PC-3 (cell line): ENCODE measurements at regions not wholly inside any gene's neighbourhood (a gene's known extent, or its start where the extent isn't known, plus 50 kb on each side); places are given as distances from the start of the nearest gene placed in this dataset.
"Not testable (repeated sequence)": the region's sequence is repeated elsewhere in the genome, so short reads cannot be mapped to it uniquely, and the experiment has no call there.

Experiments
- ATAC-seq: fragments of 200-7000 bp; cut with Tn5 transposase; 2 replicates; pipeline ENCODE4 v1.9.1; 2020; ENCODE audit warnings: mild to moderate bottlenecking, moderate library complexity
- BruUV-seq: library from RNA; stranded (reverse); fragments of 400-500 nt; replicated peaks from 2 replicates; lab custom pipeline; 2021; lab: Mats Ljungman, UMichigan
- CTCF ChIA-PET: fragments of 300-600 bp; sonication (Branson Sonifier 250); formaldehyde crosslinking; loops from one replicate; lab custom pipeline; 2022; ENCODE audit warnings: antibody characterized with exemption; lab: Charles Lee
- POLR2A ChIA-PET: fragments of 300-600 bp; sonication (Branson Sonifier 250); formaldehyde crosslinking; loops from one replicate; lab custom pipeline; 2022; ENCODE audit warnings: antibody characterized with exemption; ENCODE audit not compliant: unreplicated experiment; lab: Charles Lee
- DNase-seq: peaks from one replicate; pipeline ENCODE4 v3.0.0-alpha.2; 2015
- H2AFZ ChIP-seq: fragments of 300-600 bp; sonication (generic); 2 replicates; pipeline ENCODE4 v1.6.0; 2016; ENCODE audit warnings: antibody characterized with exemption, low read length
- H3F3A ChIP-seq: fragments of 300-600 bp; sonication (generic); one replicate; pipeline ENCODE4 v1.6.0; 2017; ENCODE audit warnings: antibody characterized with exemption, low read length, control low read depth, mild to moderate bottlenecking; ENCODE audit not compliant: unreplicated experiment
- H3K27ac ChIP-seq: fragments of 300-600 bp; sonication (generic); 2 replicates; pipeline ENCODE4 v1.5.1; 2016; ENCODE audit warnings: mild to moderate bottlenecking, low read length
- H3K27me3 ChIP-seq: fragments of 300-600 bp; sonication (generic); 2 replicates; pipeline ENCODE4 v1.6.1; 2016; ENCODE audit warnings: low read length, mixed read lengths
- H3K36me3 ChIP-seq: fragments of 300-600 bp; sonication (generic); 2 replicates; pipeline ENCODE4 v1.6.1; 2016; ENCODE audit warnings: low read depth, mixed run types, low read length, mixed read lengths
- H3K4me1 ChIP-seq: fragments of 300-600 bp; sonication (generic); 2 replicates; pipeline ENCODE4 v1.5.1; 2016; ENCODE audit warnings: low read length; ENCODE audit not compliant: insufficient read depth
- H3K4me2 ChIP-seq: fragments of 300-600 bp; sonication (generic); 2 replicates; pipeline ENCODE4 v1.6.0; 2016; ENCODE audit warnings: low read length
- H3K4me3 ChIP-seq: fragments of 300-600 bp; sonication (generic); 2 replicates; pipeline ENCODE4 v1.5.1; 2016; ENCODE audit warnings: mild to moderate bottlenecking, low read length, mixed read lengths
- H3K79me2 ChIP-seq: fragments of 300-600 bp; sonication (generic); 2 replicates; pipeline ENCODE4 v1.6.1; 2017; ENCODE audit warnings: low read length, mixed read lengths
- H3K9ac ChIP-seq: fragments of 300-600 bp; sonication (generic); 2 replicates; pipeline ENCODE4 v1.6.0; 2016; ENCODE audit warnings: mild to moderate bottlenecking, low read length
- H3K9me2 ChIP-seq: fragments of 300-600 bp; sonication (generic); replicated peaks from 2 replicates; pipeline ENCODE4 v1.6.1; 2016; ENCODE audit warnings: mixed run types, low read length, mixed read lengths
- H3K9me3 ChIP-seq: fragments of 300-600 bp; sonication (generic); 2 replicates; pipeline ENCODE4 v1.6.1; 2016; ENCODE audit warnings: low read length, mixed read lengths
- H4K20me1 ChIP-seq: fragments of 300-600 bp; sonication (generic); 2 replicates; pipeline ENCODE4 v1.6.1; 2016; ENCODE audit warnings: low read length, mixed read lengths
- EZH2 ChIP-seq: fragments of 300-600 bp; sonication (generic); IDR thresholded peaks from one replicate; pipeline ENCODE4 v1.6.1; 2017; ENCODE audit warnings: antibody characterized with exemption, mild to moderate bottlenecking, low read length; ENCODE audit not compliant: unreplicated experiment
- EZH2phosphoT487 ChIP-seq: fragments of 300-600 bp; sonication (generic); IDR thresholded peaks from 2 replicates; pipeline ENCODE4 v1.6.1; 2018; ENCODE audit warnings: mild to moderate bottlenecking, antibody characterized with exemption, low read length, borderline replicate concordance
- intact Hi-C: fragments of 100-400 bp; cut with micrococcal nuclease; formaldehyde crosslinking; loops from 2 replicates; pipeline ENCODE4 v1.9.0; 2023
- TF ChIP-seq, protein P1 (sequence below): fragments of 300-600 bp; sonication (generic); conservative IDR thresholded peaks from 2 replicates; pipeline ENCODE4 v1.5.1; 2017; ENCODE audit warnings: antibody characterized with exemption, low read depth, mild to moderate bottlenecking, low read length

DNA sequence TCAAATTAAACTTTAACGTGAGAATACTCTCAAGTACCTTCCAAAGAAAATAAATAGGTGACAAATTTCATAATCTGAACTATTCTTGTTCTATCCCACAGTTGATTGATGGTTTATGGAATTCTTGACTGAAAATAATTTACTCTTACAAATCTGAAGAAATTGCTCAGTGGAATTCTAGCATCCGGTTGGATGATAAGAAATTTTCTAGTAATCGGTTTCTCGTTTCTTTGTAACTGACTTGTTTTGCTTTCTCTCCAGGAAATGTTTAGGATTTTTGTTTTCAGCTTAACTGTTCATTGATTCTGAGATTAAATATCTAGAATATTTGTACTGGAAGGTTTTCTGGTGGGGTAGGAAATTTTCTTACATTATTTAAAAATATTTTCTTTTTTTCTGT is 558.9 kb upstream of the ADAMTS5 start:
- POLR2A ChIA-PET = no interaction called here
- TF ChIP-seq, protein P1, sequence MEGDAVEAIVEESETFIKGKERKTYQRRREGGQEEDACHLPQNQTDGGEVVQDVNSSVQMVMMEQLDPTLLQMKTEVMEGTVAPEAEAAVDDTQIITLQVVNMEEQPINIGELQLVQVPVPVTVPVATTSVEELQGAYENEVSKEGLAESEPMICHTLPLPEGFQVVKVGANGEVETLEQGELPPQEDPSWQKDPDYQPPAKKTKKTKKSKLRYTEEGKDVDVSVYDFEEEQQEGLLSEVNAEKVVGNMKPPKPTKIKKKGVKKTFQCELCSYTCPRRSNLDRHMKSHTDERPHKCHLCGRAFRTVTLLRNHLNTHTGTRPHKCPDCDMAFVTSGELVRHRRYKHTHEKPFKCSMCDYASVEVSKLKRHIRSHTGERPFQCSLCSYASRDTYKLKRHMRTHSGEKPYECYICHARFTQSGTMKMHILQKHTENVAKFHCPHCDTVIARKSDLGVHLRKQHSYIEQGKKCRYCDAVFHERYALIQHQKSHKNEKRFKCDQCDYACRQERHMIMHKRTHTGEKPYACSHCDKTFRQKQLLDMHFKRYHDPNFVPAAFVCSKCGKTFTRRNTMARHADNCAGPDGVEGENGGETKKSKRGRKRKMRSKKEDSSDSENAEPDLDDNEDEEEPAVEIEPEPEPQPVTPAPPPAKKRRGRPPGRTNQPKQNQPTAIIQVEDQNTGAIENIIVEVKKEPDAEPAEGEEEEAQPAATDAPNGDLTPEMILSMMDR = no peak
- TF ChIP-seq EZH2 (no peak), EZH2phosphoT487 (no peak)
- peaks cover 10% of the 10 kb centered on the region; the same call in 1 of the 2 replicates for H3K9me3 ChIP-seq
- no TSS peak for BruUV-seq
- H3F3A ChIP-seq = no peaks in the 10 kb centered on the region
- H3K36me3 ChIP-seq = no peaks in the 10 kb centered on the region
- no peak overlapping the region for H3K9ac ChIP-seq
- ATAC-seq = no peak
- H3K4me2 ChIP-seq = no peak overlapping the region
- H3K4me1 ChIP-seq = no peaks in the 10 kb centered on the region
- H4K20me1 ChIP-seq = no peaks in the 10 kb centered on the region
- H3K9me2 ChIP-seq = no peaks in the 10 kb centered on the region
- CTCF ChIA-PET = no interaction called here
- H2AFZ ChIP-seq = no peak overlapping the region
- DNase-seq = no peak
- no peak overlapping the region for H3K27ac ChIP-seq
- H3K79me2 ChIP-seq = no peaks in the 10 kb centered on the region
- no peaks in the 10 kb centered on the region for H3K27me3 ChIP-seq
- intact Hi-C loops = no loop called here
- H3K4me3 ChIP-seq = no peak overlapping the region

DNA sequence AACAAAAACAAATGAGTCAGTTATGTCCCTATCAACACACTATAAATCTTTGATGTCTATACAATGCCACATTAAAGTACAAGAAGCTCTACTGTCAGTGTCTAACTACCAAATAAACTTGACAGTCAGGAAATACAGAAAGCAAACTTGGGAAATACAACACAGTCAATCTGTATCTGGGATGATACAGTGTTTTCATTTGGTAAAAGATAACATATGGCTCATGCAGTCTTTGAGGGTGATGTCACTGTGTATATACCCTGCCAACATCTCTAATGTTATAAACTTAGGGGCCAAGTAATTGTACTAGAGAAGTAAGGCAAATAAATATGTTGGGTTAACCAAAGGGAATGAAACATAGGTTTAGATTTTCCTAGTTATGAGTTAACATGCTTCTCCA is 552.5 kb upstream of the ADAMTS5 start:
- H3K27me3 ChIP-seq = no peaks in the 10 kb centered on the region
- TF ChIP-seq EZH2phosphoT487 (no peak), EZH2 (no peak)
- TF ChIP-seq, protein P1 = no peak
- ChIA-PET CTCF (no interaction called here), POLR2A (no interaction called here)
- no peaks in the 10 kb centered on the region for H3K79me2 ChIP-seq
- no peak overlapping the region for H3K4me2 ChIP-seq
- H4K20me1 ChIP-seq = no peaks in the 10 kb centered on the region
- H3K27ac ChIP-seq = no peak overlapping the region
- no peaks in the 10 kb centered on the region for H3K36me3 ChIP-seq
- H3K4me1 ChIP-seq = no peaks in the 10 kb centered on the region
- H3K4me3 ChIP-seq = no peak overlapping the region
- H3K9ac ChIP-seq = no peak overlapping the region
- H2AFZ ChIP-seq = no peak overlapping the region
- intact Hi-C loops = no loop called here
- BruUV-seq = no TSS peak
- ATAC-seq (peak; percentile 61), DNase-seq (peak; percentile 28)
- H3K9me2 ChIP-seq = no peaks in the 10 kb centered on the region
- no peaks in the 10 kb centered on the region for H3F3A ChIP-seq
- peaks cover 13% of the 10 kb centered on the region for H3K9me3 ChIP-seq

DNA sequence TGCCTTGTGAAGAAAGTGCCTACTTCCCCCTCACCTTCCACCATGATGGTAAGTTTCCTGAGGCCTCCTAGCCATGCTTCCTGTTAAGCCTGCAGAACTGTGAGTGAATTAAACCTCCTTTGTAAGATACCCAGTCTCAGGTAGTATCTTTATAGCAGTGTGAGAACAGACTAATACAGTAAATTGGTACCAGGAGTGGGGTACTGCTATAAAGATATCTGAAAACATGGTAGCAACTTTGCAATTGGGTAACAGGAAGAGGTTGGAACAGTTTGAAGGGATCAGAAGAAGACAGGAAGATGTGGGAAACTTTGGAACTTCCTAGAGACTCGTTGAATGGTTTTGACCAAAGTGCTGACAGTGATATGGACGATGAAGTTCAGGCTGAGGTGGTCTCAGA is 550.3 kb upstream of the ADAMTS5 start:
- H3K36me3 ChIP-seq, H3F3A ChIP-seq, H3K9ac ChIP-seq, H3K4me3 ChIP-seq, H3K79me2 ChIP-seq, H3K27me3 ChIP-seq, ATAC-seq, H3K27ac ChIP-seq, CTCF ChIA-PET, H3K4me2 ChIP-seq, H4K20me1 ChIP-seq, H3K4me1 ChIP-seq, intact Hi-C loops, BruUV-seq, H3K9me2 ChIP-seq, POLR2A ChIA-PET, H2AFZ ChIP-seq, DNase-seq: not testable (repeated sequence)
- H3K9me3 ChIP-seq = peaks cover 13% of the 10 kb centered on the region
